NCI-H1436 (cell line): ENCODE measurements at regions not wholly inside any gene's neighbourhood (a gene's known extent, or its start where the extent isn't known, plus 50 kb on each side); places are given as distances from the start of the nearest gene placed in this dataset.
"Not testable (repeated sequence)": the region's sequence is repeated elsewhere in the genome, so short reads cannot be mapped to it uniquely, and the experiment has no call there.

Experiments used
- DNase-seq: peaks from one replicate; lab custom pipeline; 2025; lab: John Stamatoyannopoulos, UW

- DNase-seq, result no peak
Measured at GRCh38 chr16:22681554-22682291, 132.2 kb upstream of the HS3ST2 start.

GRCh38 chr16:22683258-22683657 is 130.7 kb upstream of the HS3ST2 start:
- DNase-seq, result no peak

GRCh38 chr16:22683730-22684573 is 130.0 kb upstream of the HS3ST2 start:
- DNase-seq, result no peak

GRCh38 chr16:22684574-22685458 is 129.1 kb upstream of the HS3ST2 start:
- DNase-seq, result no peak

DNA sequence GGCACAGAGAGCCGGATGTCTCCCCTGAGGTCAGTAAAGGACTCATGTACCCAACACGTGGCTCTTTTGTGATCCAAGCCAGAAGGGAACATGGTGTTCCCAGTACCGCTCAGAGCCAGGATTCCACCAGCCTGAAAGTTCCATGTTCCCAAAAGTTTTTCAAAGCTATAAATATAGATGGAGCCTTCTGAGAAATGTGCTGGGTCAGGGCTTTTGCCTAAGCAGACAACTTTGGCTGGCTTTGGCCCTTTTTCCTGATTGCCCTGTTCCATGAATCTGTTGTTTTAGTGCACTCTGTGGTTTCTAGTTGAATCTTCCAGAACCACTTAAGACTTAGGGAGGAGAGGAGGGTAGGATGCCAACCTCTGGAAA is 128.5 kb upstream of the HS3ST2 start:
- DNase-seq, result no peak

GRCh38 chr16:22687031-22687530 is 126.9 kb upstream of the HS3ST2 start:
- no peak for DNase-seq

DNA sequence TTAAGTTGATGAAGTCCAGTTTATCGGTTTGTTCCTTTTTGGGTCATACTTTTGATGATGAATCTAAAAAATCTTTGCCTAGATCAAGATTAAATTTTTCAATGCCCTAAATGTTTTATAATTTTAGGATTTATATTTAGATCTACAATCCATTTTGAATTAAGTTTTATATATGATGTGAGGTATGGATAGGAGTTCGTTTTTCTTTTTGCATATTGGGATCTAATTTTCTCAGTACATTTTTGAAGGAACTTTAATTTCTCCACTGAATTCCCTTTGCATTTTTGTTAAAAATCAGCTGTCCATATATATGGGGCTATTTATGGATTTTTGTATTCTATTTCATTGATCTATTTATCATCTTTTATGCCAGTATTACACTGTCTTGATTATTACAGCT is 125.5 kb upstream of the HS3ST2 start:
- no peak for DNase-seq

- no peak for DNase-seq
Measured at GRCh38 chr16:22688930-22689329, 125.0 kb upstream of the HS3ST2 start.

DNA sequence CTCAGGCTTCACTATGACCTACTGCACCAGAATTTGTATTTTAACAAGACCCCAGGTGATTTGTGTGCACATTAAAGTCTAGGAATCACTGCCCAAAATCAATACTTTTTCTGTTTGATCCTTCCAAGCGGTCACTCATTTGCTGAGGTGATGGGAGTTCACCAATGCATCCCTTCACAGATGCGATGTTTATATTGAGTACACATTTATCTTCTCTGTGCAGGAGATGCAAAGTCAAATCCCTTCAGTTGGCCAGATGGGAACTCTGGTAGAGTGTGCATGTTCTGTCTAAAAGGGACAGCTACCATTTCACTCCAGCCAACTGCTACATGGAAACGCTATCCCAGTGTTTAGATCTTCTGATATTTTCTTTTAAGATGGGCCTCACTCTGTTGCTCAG is 122.6 kb upstream of the HS3ST2 start:
- no peak for DNase-seq

DNA sequence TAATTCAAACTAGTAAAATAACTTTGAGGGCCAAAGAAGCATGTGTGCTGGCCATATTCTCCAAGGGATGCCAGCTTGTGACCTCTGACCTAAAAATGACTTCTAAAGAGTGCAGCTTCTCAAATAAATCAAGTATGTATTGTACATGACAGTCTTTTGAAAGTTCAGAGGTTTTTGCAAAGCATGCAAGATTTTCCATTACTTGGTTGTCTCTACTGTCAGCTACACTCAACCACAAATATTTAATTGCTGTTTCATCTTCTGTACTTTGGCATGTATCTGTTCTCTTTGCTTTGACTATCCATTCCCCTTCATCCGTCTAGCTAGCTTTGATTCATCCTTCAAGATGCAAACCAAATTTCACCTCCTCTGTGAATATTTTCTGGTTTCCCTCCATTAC is 121.9 kb upstream of the HS3ST2 start:
- no peak for DNase-seq

DNA sequence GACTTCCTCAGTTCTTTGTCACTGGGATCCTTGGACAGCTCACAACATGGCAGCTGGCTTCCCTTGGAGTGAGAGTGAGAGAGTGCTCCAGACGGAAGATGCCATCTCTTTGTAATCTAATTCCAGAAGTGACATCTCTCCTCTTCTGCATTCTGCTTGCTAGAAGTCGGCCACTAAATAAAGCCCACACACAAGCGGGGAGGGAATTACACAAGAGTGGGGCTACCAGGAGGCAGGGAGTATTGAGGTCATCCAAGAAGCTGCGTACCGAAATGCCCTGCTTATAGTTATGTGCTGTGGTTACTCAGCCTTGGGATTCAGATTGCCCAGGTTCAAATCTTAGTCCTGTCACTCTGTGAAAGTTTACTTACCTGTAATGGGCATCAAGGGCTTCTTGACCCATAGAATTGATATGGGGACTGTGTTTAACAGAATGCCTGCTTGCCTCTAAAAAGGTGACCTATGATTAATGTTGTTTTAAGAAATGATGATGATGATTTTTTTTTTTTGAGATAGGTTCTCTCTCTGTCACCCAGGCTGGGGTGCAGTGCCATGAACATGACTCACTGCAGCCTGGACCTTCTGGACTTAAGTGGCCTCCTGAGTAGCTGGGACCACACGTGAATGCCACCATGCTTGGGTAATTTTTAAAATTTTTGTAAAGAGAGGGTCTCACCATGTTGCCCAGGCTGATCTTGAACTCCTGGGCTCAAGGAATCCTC is 120.9 kb upstream of the HS3ST2 start:
- no peak for DNase-seq

DNA sequence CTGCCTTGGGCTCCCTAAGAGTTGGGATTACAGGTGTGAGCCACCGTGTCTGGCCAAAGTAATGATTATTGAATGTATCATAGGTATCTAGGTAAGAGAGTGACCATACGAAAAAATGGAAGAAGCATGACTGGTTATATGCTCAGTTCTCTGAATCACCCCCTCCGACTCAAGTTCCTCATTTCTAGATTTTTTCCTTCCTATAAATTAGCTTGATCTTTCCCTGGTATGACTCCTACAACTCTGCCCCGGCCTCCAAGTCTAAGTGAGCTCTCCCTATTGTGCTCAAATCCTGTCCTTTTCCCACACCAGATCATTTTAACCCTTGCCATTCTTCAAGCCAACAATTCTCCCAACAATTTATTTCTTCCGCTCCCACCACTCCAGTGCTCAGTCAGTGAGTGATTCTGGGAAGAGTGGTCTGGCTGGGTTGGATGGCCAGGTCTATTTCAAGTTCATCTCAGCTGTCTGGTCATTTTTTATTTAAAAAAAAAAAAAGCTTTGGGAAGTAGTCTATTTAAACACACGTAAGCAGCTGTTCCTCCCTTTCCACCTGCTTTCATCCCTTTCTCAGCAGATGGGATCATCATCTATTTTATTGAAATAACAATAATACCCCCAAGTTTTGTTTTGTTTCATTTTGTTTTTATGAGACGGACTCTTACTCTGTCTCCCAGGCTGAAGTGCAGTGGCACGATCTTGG is 120.2 kb upstream of the HS3ST2 start:
- DNase-seq, result no peak

DNA sequence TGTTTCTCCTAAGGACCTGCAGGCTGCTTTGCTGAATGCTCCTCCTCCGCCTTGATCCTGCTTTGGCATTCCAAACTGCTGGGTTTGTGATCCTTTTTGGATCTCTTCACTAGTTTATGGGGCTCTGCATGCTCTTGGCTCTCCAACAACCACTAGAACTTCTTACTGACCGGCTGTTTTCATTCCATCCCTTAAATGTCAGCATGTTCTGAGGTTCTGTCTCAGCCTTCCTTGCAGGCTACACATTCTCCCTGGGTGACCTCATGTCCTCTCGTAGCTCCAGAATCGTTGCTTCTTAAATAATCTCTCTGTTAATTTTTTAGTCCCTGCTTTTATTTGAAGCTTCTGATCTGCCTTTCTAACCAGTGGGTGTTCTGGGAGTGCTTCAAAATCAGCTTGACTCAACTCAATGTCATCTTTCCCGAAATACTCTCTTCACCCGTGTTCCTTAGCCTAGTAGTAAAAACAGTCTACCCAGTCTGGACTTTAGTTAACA is 119.0 kb upstream of the HS3ST2 start:
- DNase-seq, result no peak

DNA sequence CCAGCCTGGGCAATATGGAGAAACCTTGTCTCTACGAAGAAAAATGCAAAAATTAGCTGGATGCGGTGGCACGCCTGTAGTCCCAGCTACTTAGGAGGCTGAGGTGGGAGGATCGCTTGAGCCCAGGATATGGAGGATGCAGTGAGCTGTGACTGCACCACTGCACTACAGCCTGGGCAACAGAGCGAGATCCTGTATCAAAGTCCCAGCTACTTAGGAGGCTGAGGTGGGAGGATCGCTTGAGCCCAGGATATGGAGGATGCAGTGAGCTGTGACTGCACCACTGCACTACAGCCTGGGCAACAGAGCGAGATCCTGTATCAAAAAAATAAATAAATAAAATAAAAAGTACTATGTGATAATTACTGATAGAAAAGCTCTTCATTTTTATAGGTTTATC is 118.2 kb upstream of the HS3ST2 start:
- DNase-seq, result not testable (repeated sequence)

GRCh38 chr16:22699356-22699755 is 114.6 kb upstream of the HS3ST2 start:
- DNase-seq, result no peak

GRCh38 chr16:22705799-22706198 is 108.2 kb upstream of the HS3ST2 start:
- no peak for DNase-seq

GRCh38 chr16:22710326-22710725 is 103.6 kb upstream of the HS3ST2 start:
- no peak for DNase-seq

- no peak for DNase-seq
Measured at GRCh38 chr16:22711847-22712246, 102.1 kb upstream of the HS3ST2 start.

- no peak for DNase-seq
Measured at GRCh38 chr16:22712471-22712870, 101.5 kb upstream of the HS3ST2 start.

DNA sequence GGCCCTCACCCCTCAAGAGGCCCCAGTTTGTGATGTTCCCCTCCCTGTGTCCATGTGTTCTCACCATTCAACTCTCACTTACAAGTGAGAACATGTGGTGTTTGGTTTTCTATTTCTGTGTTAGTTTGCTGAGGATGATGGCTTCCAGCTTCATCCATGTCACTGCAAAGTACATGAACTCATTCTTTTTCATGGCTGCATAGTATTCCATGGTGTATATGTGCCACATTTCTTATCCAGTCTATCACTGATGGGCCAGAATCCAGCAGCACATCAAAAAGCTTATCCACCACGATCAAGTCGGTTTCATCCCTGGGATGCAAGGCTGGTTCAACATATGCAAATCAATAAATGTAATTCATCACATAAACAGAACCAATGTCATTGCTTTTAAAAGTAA is 95.4 kb upstream of the HS3ST2 start:
- DNase-seq, result not testable (repeated sequence)

DNA sequence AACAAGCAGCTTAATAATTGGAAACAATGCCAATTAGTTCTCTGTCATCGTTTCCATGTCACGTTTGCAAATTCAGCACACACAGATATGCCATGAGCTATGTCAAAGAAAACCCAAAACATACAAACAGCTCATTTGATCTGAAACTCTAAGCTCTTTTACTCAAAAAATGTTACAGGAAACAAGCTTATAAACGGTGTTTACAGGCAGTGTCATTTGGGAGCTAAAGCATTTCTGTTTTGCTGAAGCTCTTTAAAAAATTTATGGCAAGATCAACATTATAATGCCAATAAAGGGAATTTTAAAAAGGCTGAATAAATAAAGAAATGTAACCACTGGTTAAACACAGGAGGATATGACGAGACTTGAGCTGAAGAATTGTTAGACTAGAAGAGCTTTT is 94.0 kb upstream of the HS3ST2 start:
- DNase-seq, result no peak
